HG03378 (cell line): ENCODE measurements at regions not wholly inside any gene's neighbourhood (a gene's known extent, or its start where the extent isn't known, plus 50 kb on each side); places are given as distances from the start of the nearest gene placed in this dataset.
"Not testable (repeated sequence)": the region's sequence is repeated elsewhere in the genome, so short reads cannot be mapped to it uniquely, and the experiment has no call there.

Experiments
- ATAC-seq: cut with Tn5 transposase; IDR thresholded peaks from one replicate; pipeline ENCODE4 v1.9.1; 2021; ENCODE audit warnings: mild to moderate bottlenecking, moderate library complexity; ENCODE audit not compliant: unreplicated experiment

DNA sequence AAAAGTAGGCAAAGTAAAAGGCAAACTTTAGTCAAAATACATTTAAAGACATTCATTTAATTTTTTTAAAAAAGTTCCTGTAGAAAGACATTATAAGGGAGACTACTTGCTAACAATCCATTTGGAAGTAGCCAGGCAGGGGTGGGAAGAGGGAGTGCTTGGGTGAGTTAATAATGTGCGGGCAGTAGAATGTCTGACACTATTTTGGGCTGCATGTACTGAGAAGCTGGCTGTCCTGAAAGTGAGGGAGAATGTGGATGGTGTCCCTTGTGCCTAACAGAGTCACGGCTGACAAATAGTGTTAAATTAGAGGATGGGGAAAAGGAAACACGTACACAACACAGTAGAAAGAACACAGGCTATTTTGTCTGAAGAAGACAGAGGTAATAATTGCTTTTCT, 142.5 kb downstream of the LCA5 start:
- no peak for ATAC-seq

- no peak for ATAC-seq
Measured at GRCh38 chr6:79392094-79392493, 145.1 kb downstream of the LCA5 start.

DNA sequence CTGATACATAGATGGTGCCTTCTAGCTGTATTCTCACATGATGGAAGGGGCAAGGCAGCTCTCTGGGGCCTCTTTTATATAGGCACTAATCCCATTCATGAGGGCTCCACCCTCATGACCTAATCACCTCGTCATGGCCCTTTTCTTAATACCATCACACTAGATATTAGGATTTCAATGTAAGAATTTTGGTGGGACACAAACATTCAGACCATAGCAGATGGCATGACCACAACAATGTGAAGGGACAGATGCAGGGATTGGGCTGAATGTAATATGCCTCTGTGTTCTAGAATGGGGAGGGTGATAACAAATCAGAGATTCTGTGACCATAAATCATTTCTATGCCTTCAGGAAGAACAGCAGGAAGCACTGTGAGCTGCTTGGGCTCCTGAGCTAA, 145.8 kb downstream of the LCA5 start:
- ATAC-seq = no peak

GRCh38 chr6:79385893-79386292, 151.3 kb downstream of the LCA5 start:
- ATAC-seq = no peak

GRCh38 chr6:79385333-79385732, 150.9 kb upstream of the HMGN3 start:
- no peak for ATAC-seq

- no peak for ATAC-seq
Measured at GRCh38 chr6:79384845-79385244, 150.4 kb upstream of the HMGN3 start.

DNA sequence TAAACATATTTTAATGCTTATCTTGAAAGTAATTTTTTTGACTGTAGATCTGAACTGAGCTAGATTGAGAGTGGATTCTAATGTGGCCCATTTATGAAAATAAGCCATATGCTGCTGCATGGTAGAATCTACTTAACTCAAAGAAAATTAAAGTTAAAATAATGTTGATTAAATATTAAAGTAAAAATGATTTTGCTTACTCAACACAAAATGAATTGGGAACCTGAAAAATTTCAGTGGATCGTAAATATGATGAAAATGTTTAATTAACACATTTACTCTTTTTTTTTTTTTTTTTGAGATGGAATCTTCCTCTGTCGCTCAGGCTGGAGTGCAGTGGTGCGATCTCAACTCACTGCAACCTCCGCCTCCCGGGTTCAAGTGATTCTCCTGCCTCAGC, 144.5 kb upstream of the HMGN3 start:
- ATAC-seq = no peak

- ATAC-seq = peak; percentile 52
Measured at GRCh38 chr6:79377888-79378348, 143.4 kb upstream of the HMGN3 start.

DNA sequence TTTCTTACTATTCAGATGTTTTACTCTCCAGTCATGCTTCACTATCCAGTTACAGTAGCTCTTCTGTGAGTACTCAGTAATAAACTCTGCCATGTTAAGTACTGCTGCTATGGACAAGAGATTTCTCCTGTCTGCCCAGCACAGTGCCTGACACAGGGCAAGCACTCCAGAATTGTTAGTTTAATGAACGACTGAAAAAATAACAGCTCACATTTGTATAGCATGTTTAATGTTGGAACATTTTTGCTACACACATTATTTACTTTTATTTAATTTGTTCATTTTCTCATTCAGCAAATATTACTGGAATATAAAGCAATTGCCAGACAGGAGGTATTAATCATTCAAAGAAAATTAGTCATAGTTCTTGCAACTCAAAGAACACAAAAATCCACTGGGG, 142.6 kb upstream of the HMGN3 start:
- no peak for ATAC-seq

- ATAC-seq = no peak
Measured at GRCh38 chr6:79375635-79376337, 141.3 kb upstream of the HMGN3 start.

GRCh38 chr6:79374308-79374707, 139.8 kb upstream of the HMGN3 start:
- no peak for ATAC-seq

- ATAC-seq = no peak
Measured at GRCh38 chr6:79373880-79374279, 139.4 kb upstream of the HMGN3 start.

DNA sequence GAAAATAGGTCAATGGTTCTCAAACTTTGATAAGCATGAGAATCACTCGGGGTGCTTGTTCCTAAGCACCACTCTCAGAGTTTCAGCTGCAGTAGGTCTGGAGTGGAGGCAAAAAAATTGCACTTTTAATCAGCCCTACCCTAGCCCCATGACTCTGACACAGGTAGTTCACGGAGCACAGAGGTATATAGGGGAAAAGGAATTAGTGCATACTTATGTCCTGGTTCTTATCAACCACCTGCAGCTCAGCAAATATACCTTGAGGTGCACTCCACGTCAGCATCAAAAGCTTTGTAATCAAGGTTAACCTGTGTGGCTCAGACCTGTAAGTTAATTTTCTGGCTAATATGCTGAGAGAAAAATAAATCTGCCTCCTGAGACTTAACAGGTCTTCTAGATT, 138.8 kb upstream of the HMGN3 start:
- no peak for ATAC-seq

DNA sequence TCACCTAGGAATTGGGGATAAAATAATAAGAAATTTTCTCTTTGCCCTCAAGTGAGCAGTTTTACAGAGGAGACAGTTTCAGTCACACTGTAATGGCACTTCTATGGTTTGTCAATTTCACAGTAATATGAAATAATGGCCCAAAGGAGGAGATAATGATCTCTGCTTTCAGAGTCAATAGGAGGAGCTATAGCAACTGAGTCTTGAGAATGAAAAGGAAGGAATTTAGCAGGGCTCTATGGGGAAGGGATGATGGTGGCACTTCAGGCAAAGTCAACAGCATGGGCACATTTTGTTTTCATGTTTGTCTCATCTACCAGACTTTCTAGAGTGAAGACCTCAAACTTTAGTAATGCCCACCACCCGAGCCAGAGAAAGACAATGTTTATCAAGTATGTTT, 138.3 kb upstream of the HMGN3 start:
- ATAC-seq = no peak

DNA sequence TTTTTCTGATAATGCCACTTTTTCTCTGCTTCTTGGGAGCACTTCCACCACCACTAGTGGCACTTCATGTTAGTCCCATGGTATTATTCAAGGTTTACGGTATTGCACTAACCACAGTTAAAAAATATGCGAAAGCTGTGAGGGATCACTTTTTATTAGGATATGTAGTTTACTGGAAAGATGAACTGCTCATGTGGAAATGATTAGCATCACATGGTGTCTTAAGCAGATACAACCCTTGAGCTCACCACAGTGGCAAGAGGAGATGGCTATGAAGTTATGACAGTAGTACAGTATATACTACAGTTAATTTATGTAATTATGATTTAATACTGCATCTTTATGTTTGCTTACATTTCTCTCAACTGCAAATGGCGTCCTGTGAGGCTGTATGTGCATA, 134.5 kb upstream of the HMGN3 start:
- ATAC-seq = no peak

- not testable (repeated sequence) for ATAC-seq
Measured at GRCh38 chr6:79363441-79363840, 129.0 kb upstream of the HMGN3 start.

DNA sequence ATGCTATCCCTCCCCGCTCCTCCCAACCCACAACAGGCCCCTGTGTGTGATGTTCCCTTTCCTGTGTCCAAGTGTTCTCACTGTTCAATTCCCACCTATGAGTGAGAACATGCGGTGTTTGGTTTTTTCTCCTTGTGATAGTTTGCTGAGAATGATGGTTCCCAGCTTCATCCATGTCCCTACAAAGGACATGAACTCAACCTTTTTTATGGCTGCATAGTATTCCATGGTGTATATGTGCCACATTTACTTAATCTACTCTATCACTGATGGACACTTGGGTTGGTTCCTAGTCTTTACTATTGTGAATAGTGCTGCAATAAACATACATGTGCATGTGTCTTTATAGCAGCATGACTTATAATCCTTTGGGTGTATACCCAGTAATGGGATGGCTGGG, 126.6 kb upstream of the HMGN3 start:
- not testable (repeated sequence) for ATAC-seq

DNA sequence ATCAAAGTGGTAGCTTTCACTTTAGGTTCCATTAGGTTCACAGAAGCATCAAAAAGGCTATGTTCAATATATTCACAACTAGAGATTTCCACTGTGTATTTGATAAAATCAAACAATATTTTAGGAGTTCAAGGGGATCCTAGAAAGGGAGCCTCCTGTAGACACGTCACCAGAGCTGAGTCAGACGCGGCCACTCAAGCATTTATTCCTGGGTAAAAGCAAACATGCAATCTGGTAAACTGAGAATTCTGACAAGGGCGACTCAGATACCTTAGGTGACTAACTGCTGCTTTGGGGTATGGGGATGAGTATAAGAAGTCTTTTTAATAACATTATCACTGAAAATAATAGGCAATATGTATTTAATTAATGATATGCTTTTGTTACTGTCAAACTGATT, 118.7 kb upstream of the HMGN3 start:
- no peak for ATAC-seq

DNA sequence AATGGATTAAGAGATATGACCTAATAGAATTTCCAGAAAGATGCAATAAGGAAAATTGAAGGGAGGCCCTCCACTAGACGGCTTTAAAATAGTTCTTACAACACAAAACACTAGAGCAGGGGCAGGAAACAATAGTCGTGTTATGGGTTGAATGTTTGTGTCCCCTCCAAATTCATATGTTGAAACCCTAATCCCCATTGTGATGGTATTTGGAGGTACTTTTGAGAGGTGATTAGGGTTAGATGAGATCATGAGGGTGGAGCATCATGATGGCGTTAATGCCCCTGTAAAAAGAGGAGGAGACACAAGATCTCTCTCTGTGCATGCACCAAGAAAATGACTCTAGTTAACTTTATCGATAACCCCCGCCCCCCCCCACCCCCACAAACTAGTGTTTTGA, 104.0 kb upstream of the HMGN3 start:
- ATAC-seq = no peak

DNA sequence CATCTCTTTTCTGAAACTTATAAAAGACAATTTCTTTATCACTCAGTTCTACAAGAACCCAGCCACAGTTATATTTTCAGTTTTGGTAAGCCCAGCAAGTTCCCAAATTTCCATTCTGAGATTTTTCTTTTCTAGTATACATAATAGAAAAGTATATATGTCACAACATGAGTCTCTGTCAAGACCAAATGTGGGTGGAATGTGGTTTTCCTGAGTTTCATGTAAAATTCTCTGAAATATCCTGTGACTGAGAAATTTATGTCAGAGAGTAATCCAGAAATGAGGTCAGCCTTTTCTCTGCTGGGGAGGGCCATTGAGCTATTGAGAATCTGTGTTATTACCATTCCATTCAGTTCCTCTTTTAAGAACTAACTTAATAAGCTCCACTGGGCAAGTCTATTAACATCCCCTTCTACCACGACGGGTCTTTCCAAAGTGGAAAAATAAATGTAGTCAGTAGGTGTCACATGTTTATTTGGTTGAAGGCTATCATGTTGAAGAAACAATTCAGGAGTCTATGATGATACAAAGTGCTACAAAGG, 100.7 kb upstream of the HMGN3 start:
- peak; percentile 96 for ATAC-seq

GRCh38 chr6:79334674-79335073, 100.2 kb upstream of the HMGN3 start:
- ATAC-seq = no peak

DNA sequence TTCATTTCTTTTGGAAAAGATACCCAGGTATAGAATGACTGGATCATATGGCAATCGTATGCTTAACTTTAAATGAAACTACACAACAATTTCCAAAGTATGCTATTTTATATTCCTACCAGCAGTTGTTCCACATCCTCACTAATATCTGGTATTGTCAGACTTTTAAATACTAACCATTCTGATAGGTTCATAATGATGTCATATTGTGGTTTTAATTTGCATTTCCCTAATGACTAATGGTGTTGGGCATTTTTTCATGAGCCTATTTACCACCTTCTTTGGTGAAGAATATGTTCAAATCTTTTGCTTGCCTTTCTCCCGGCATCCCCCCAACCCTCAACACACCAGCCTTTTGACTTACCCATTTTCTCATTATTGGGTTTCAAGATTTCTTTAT, 96.2 kb upstream of the HMGN3 start:
- ATAC-seq = no peak

DNA sequence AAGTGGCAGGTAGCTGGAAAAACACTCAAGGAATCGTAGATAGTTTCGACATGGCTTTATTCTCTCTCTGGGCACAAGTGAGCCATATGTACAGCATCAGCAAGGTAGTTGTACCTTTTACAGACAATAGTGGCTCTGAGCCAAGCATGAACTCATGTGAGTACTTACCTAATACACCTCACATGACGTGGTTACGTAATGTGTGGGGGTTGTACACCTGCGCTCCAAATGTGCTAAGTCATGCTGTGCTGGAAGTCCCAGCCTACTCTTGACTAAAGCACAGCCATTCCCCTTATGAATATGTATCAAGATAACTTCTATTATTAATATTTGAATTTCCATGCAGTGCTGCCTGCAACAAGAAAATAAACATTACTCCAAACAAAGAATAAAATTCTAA, 78.8 kb upstream of the HMGN3 start:
- no peak for ATAC-seq
